ENCODE measurements at regions not wholly inside any gene's neighbourhood (a gene's known extent, or its start where the extent isn't known, plus 50 kb on each side); places are given as distances from the start of the nearest gene placed in this dataset.
"Not testable (repeated sequence)": the region's sequence is repeated elsewhere in the genome, so short reads cannot be mapped to it uniquely, and the experiment has no call there.

GRCh38 chr2:11877764-11878163, 131.3 kb downstream of the LPIN1 start:
- DNase-seq (ENCODE audit: low read depth): no peak

GRCh38 chr2:11885253-11885652, 138.8 kb downstream of the LPIN1 start:
- DNase-seq (ENCODE audit: low read depth): not testable (repeated sequence)

- not testable (repeated sequence) for DNase-seq (ENCODE audit: low read depth)
Measured at GRCh38 chr2:11886899-11887298, 140.5 kb downstream of the LPIN1 start.

GRCh38 chr2:11889101-11889850, 142.8 kb downstream of the LPIN1 start:
- DNase-seq (ENCODE audit: low read depth): no peak

- DNase-seq (ENCODE audit: low read depth): no peak
Measured at GRCh38 chr2:11889854-11890253, 143.4 kb downstream of the LPIN1 start.

- DNase-seq (ENCODE audit: low read depth): no peak
Measured at GRCh38 chr2:11891028-11891427, 144.6 kb downstream of the LPIN1 start.

GRCh38 chr2:11891671-11892440, 145.4 kb downstream of the LPIN1 start:
- no peak for DNase-seq (ENCODE audit: low read depth)

GRCh38 chr2:11896386-11896785, 150.0 kb downstream of the LPIN1 start:
- no peak for DNase-seq (ENCODE audit: low read depth)

- DNase-seq (ENCODE audit: low read depth): no peak
Measured at GRCh38 chr2:11898576-11898975, 152.1 kb downstream of the LPIN1 start.

GRCh38 chr2:11899264-11899818, 152.9 kb downstream of the LPIN1 start:
- no peak for DNase-seq (ENCODE audit: low read depth)

GRCh38 chr2:11900891-11901290, 154.5 kb downstream of the LPIN1 start:
- DNase-seq (ENCODE audit: low read depth): not testable (repeated sequence)

GRCh38 chr2:11901351-11902069, 155.1 kb downstream of the LPIN1 start:
- no peak for DNase-seq (ENCODE audit: low read depth)

- no peak for DNase-seq (ENCODE audit: low read depth)
Measured at GRCh38 chr2:11903085-11903606, 156.7 kb downstream of the LPIN1 start.

- no peak for DNase-seq (ENCODE audit: low read depth)
Measured at GRCh38 chr2:11904029-11904428, 157.6 kb downstream of the LPIN1 start.

- DNase-seq (ENCODE audit: low read depth): no peak
Measured at GRCh38 chr2:11904941-11905340, 158.5 kb downstream of the LPIN1 start.

GRCh38 chr2:11907190-11907589, 160.8 kb downstream of the LPIN1 start:
- no peak for DNase-seq (ENCODE audit: low read depth)

GRCh38 chr2:11910971-11911370, 164.5 kb downstream of the LPIN1 start:
- DNase-seq (ENCODE audit: low read depth): no peak

- DNase-seq (ENCODE audit: low read depth): no peak
Measured at GRCh38 chr2:11912980-11913379, 166.5 kb downstream of the LPIN1 start.

- DNase-seq (ENCODE audit: low read depth): no peak
Measured at GRCh38 chr2:11914455-11914854, 168.0 kb downstream of the LPIN1 start.

- DNase-seq (ENCODE audit: low read depth): no peak
Measured at GRCh38 chr2:11915650-11916049, 169.2 kb downstream of the LPIN1 start.

GRCh38 chr2:11919953-11920352, 173.5 kb downstream of the LPIN1 start:
- no peak for DNase-seq (ENCODE audit: low read depth)

GRCh38 chr2:11920993-11921583, 174.7 kb downstream of the LPIN1 start:
- no peak for DNase-seq (ENCODE audit: low read depth)

All from stimulated activated CD8-positive, alpha-beta memory T cell treated with anti-CD3 and anti-CD28 coated beads, Interleukin-7, amount 100 ng/mL, for 24 hours (primary cell).